HG02840 (cell line): ENCODE measurements at regions not wholly inside any gene's neighbourhood (a gene's known extent, or its start where the extent isn't known, plus 50 kb on each side); places are given as distances from the start of the nearest gene placed in this dataset.
"Not testable (repeated sequence)": the region's sequence is repeated elsewhere in the genome, so short reads cannot be mapped to it uniquely, and the experiment has no call there.

Experiments used
- ATAC-seq: cut with Tn5 transposase; IDR thresholded peaks from one replicate; pipeline ENCODE4 v1.9.1; 2021; ENCODE audit warnings: mild to moderate bottlenecking, moderate library complexity, moderate number of reproducible peaks; ENCODE audit not compliant: unreplicated experiment, low FRiP score

DNA sequence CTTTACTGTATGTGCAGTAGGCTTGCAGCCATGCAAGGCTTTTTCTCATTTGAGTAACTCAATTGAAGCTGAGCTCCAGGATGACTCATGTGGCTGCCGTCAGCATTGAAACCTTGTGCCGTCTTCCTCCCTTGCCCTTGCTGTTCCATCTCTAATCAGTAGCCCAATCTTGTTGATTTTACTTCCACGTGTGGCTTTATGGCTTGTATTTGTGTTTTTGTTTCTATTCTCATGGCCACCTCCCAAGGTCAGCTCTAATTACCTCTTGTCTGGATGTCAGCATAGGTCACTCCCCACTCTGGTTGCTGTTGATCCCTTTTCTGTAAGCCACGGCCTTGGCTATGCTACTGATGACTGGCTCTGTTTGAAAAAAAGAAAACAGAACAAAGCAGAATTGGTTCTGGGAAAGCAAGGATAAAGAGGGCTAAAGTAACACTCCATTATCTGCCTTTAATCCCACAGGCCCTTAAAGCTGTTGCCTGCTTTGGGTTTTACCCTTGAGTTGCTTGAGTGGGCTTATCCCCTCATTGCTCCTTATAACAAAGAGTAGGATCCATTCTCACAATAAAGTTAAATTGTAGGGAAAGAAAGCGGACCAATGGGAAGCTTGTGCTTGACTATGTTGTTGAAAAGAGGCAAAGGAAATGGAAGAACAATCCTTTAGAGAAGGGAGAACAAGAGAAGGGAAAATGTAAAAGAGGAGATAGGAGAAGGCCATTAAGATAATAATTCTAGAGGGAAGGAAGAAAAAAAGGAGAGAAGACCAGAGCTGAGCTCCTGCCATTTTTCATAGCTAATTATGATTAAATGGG is 173.9 kb upstream of the PGRMC2 start:
- no peak for ATAC-seq

DNA sequence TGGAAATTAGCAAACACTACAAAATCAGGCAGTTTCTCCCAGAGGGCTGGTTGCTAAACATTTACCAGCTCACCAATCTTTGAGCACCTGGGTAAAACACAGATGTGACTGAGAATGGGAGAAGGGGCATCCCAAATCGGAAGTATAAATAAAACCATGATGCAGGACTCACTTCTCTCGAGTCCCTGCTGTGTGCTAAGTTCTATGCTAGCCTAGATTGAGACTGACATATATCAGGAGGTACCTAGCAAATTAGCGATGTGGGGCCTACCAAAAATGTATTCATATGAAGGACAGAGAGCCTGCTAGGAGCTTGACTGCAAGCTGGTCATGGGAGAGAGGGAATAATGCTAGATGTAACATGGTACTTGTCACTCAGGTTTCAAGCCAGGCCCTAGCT is 171.9 kb upstream of the PGRMC2 start:
- no peak for ATAC-seq

DNA sequence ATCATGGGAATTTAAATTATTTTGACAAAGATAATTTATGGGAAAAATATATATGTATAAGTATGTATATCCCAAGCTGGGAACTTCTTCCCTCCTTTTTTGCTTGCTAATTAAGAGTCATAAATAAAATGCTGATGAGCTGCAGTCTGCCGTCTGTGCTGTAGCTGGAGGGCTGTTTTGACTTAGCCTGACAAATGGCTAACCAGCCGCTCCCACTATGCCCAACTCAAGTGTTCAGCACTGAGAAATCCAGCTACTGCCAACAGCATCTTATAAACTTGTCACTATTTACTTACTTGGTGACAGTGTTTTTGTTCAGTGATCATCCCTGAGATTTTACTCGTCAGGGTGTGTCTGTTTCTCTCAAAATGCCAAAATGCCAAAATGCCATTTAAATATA is 171.2 kb upstream of the PGRMC2 start:
- no peak for ATAC-seq

DNA sequence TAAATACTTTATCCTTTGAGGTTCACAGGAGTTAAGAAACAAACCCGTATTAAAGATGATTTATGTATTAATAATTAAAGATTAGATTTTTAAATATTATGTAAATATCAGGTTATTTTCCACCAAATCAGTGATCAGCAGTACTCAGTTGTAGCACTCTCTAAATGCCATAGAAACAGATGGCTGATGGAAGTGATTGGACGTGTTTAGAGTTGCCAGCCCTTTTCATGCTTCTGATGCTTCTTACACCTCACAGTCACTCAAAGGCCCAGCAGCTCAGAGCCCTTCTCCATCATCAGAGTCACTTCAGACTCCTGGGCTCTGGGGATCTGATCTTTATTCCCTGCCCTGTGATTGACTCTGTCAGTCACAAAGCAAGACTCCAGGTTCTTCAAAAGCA is 170.1 kb upstream of the PGRMC2 start:
- no peak for ATAC-seq

DNA sequence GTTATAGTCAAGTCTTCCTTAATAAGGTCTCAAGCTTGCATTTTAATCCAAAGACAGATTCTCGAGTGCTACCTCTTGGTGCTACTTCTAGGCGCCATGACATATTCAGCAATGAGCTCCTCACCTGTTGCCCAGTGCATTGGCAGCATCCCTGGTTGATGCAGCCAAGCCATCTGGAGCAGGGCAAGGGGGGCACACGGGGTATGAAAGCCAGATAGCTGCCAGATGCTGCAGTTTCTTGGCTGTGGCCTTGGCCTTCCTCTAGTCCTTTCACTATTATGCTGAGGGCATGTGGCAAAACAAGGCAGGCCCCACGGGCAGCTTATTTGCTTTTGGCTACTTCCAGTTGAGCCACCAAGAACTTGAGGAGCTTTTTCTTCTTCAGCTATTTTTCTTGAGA is 168.6 kb upstream of the PGRMC2 start:
- ATAC-seq, result no peak

DNA sequence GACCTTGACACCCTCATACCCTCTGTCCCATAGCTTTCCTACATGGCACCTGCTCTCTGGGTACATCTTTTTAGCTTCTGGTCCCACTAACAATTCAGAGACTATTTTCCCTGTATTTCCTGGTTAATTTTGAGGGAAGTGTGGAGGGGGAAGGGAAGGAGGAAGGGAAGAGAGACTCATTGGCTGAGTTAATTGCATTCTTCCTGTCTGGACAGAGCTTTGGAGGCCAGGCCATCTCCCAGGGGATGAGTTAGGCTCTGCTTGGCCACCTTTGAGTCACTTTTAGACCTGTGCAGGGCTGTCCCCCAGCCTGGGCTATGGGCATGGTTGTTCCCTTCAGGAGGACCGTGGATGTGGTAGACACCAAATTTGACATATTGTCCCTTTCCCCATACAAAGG is 167.9 kb upstream of the PGRMC2 start:
- no peak for ATAC-seq

DNA sequence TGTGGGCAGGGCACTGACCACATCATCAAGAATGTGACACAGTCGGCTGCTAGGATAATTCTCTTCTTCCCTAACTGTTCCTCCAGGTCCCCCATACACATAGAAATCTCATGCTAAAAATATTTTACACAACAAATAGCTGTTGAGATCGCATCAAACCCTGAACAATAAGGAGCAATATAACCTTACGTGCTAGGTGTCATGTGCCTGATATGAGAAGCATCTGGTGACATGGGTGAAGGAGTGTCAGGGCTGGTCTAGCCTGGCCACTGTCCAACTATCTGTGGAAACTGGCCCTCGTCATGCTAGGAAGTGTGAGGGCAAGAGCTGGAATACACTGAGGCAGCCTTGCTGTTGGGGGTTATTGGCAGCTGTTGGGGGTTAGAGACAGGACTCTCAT is 167.3 kb upstream of the PGRMC2 start:
- no peak for ATAC-seq

DNA sequence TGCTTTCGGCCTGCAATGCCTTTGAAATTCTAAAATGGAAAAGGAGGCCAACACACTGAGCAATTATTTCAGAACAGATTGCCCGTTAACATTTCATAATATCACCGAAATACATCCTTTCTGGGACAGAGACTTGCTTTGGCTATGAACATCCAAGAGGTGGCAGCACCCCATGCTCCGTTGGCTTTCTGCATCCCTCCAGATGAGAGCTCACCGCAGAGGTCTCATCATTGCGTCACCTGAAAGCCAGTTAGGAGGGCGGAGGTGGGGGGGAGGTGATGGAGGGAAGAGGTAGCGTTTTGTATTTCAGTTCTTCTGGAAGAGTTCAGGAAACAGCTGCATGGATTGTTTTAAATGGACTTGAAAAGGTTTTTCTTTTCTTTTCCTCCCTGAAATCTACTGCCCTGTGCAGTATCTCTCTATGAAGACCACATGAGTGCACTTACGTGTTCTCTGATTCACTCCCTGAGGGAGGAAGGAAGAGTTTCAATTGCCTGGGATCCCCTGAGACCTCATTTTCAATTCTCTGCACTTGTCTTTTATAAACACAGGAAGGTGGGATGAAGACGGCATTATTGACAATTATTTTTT is 166.8 kb upstream of the PGRMC2 start:
- peak; percentile 97 for ATAC-seq

DNA sequence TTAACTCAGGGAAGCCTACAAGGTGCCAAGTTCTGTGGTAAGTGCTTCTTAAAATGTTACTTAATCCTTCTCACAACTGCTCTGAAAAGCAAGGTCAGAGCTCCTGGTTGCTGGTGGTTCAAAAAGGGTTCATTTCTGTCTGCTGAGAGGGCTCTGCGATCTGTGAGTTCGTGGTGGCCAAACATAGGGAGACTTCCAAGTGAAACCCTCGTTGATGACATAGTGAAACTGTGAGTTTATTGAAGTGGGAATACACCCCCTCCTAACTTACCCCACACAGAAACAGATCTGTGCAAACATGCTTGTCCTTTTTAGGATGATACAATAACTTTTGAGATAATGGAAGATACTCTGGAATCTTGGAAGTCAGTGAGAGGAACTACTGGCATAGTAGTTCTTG is 164.8 kb upstream of the PGRMC2 start:
- ATAC-seq, result no peak

DNA sequence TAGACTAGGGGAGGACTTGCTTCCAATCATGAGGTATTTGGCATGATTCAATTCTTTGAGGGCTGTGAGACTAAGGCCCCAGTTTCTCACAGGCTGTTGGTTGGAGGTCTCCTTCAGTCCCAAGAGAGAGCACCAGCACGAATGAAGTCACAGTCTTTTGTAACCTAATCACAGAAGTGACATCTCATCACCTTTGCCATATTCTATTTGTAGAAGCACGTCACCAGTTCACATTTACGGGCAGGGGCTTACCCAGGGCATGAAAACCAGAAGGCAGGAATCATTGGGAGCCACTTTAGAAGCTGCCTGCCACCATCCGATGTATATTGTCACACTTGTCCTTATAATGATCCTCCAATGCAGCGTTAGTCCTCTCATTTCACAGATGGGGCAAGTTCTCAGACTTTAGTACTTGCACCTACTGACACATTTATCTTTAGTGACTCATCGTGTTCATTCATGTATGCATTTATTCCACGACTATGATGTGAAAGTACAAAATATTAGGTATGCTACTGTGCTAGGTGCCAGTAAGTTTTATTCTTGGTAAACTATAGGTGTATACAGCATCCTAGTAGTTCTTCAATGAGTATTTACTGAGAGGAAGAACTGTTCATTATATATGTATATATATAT is 163.8 kb upstream of the PGRMC2 start:
- no peak for ATAC-seq

DNA sequence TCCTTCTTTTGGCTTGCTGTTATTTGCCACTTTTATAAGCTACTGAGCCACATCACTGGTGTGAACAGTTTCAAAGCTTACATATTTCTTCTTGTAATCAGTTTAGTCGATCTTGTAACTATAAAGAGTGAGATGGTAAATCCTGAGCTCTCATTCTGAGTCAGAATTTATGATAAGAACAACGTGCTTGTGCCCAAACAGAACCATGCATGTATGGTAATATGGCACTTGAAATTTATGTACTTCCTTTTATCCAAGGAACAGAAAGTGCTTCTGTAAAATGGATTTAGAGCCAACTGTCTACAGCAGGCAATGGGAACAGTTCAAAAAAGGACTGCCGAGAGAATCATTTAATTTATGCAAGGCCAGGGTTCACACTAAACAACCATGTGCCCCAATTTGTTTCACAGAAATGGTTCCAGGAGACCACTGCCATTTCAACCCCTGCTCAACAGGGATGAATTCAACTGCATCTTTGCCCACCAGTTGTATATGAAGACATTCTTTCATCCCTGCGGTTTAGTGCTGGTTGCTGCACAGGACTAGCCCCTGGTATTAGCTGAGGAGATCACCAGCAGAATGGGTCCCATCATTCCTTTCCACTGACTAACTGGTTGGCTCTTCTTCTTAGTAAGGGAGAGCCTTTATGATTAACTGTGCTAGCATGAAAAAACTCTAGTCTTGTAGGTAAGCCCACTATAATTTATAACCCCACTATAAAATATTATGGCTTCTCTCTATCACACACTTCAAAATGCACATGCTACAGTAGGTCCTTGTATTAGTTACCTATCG is 162.9 kb upstream of the PGRMC2 start:
- ATAC-seq, result no peak

DNA sequence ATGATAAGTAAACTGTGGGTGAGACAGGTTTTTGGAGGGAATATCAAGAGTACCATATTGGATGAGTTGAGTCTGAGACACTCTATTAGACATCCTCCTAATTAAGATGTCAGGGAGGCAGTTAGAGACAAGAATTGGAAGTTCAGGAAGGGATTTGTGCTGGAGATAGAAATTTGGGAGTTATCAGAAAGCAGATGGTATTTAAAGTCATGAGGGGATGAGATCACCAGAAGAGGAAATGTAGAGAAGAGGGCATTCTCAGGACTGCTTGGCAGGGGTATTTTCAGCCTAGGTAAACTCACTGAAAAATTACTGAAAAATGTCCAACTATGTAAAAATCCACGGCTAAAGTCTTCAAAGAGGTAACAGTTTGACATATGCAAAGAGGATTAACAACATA is 161.6 kb upstream of the PGRMC2 start:
- no peak for ATAC-seq

DNA sequence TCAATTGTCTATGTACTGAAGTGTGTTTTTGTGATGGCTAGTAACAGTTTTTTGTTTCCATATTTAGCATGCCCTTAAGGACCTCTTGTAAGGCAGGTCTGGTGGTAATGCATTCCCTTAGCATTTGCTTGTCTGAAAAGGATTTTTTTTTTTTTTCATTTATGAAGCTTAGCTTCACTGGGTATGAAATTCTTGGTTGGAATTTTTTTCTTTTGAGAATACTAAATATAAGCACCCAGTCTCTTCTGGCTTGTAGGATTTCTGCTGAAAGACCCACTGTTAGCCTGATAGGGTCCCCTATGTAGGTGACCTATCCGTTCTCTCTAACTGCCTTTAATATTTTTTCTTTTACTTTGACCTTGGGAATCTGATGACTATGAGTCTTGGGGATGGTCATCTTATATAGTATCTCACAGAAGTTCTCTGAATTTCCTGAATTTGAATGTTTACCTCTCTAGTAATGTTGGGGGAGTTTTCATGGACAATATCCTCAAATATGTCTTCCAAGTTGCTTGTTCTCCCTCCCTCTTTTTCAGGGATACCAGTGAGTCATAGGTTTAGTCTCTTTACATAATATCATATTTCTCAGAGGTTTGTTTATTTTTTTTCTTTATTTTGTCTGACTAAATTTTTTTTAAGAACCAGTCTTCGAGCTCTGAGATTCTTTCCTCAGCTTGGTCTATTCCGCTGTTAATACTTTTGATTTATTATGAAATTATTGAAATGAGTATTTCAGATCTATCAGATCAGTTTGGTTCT is 157.1 kb upstream of the PGRMC2 start:
- no peak for ATAC-seq

DNA sequence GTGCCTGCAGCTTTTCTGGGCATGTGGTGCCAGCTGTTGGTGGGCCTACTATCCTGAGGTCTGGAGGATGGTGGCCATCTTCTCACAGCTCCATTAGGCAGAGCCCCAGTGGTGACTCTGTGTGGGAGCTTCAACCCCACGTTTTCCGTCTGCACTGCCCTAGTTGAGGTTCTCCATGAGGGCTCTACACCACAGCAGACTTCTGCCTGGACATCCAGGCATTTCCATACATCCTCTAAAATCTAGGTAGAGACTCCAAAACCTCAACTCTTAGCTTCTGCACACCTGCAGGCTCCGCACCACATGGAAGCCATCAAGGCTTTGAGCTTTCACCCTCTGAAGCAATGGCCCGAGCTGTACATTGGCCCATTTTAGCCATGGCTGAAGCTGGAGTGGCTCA is 153.3 kb upstream of the PGRMC2 start:
- no peak for ATAC-seq

DNA sequence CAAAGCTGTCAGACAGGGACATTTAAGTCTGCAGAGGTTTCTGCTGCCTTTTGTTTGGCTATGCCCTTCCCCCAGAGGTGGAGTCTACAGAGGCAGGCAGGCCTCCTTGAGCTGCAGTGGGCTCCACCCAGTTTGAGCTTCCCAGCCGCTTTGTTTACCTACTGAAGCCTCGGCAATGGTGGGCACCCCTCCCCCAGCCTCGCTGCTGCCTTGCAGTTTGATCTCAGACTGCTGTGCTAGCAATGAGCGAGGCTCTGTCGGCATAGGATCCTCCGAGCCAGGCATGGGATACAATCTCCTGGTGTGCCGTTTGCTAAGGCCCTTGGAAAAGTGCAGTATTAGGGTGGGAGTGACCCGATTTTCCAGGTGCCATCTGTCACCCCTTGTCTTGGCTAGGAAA is 149.4 kb upstream of the PGRMC2 start:
- not testable (repeated sequence) for ATAC-seq

DNA sequence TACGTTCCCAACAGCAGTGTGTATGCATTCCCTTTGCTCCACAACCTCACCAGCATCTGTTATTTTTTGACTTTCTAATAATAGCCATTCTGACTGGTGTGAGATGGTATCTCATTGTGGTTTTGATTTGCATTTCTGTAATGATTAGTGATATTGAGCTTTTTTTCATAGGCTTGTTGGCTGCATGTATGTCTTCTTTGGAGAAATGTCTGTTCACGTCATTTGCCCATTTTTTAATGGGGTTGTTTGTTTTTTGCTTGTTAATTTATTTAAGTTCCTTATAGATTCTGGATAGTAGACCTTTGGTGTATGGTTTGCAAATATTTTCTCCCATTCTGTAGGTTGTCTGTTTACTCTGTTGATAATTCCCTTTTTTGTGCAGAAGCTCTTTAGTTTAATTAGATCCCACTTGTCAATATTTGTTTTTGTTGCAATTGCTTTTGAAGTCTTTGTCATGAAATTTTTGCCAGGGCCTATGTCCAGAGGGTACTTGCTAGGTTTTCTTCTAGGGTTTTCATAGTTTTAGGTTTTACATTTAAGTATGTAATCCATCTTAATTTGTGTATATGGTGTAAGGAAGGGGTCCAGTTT is 141.5 kb upstream of the PGRMC2 start:
- ATAC-seq, result not testable (repeated sequence)

DNA sequence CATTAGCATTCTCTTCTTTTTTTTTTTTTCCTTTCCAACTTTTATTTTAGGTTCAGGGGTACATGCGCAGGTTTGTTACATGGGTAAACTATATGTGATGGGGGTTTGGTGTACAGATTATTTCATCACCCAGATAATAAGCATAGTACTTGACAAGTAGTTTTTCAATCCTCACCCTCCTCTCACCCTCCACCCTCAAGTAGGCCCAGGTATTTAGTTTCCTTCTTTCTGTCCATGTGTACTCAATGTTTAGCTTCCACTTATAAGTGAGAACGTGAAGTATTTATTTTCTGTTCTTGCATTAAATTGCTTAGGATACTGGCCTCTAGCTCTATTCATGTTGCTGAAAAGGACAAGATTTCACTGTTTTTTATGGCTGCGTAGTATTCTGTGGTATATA is 140.8 kb upstream of the PGRMC2 start:
- no peak for ATAC-seq

DNA sequence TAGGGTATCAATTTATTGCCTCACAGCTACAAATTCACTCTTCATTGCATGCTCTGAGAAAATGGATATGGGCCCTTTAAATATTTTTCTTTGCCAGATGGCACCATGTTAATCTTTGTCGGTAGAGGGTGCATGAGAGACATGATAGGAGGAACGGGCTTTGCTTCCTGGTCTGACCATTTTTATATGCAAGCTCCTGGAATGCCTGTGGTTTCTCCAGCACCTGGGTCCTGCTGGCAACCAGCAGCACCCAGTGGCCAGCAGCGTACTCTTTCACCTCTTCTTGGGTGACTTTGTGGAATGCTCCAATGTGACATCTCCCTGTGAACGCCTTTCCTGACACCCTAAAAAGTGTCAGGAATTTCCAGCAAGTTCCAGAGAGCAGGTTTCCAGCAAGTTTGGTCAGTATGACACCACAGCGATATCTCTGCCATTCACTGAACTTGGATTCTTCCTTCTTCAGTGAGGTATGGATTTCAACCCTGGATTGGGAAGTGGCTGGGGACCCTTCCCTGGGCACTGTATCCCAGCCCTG is 140.3 kb upstream of the PGRMC2 start:
- no peak for ATAC-seq

DNA sequence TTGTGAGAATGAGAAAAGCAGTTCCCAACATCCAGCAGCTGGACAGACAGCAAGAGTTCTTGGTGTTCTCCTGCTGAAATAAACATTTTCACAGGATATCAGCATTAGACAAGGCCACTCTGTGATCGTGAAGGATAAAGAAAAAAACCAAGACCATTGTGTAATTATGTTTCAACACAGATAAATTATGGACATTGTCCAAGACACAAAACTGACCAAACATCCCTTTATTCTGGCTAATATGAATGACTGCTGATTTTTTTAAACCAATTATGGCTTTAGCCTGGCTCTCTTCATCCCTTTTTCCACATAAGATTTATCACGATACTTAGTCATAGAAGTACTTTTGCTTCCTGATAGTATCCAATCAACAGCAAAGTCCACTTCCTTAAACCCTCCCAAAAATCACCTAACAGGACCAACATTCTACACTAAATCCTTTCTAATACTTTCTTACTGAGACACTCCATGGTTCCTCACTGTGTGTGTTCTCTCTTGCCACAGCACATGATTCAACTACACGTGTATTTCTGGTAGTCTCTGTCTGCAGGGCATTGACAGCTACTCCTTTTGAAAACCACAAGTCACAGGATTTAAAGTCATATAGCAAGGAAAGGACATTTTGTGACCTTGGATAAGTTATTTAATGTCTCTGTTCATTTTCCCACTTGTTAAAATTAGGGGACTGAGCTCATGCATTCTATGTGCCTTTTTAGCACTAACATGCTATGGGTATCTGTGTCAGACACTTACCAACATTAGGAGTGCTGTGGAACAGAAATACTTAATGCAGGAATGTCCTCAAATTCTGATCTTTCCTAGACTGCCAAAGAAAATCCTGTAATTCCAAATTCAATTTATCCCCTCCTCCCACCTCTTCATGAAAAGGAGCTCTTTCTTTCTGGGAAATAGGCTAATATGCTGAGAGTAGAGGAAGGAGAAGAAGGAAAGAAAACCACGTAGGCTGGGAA is 137.2 kb upstream of the PGRMC2 start:
- ATAC-seq, result no peak
